K562 (cell line): ENCODE measurements at regions not wholly inside any gene's neighbourhood (a gene's known extent, or its start where the extent isn't known, plus 50 kb on each side); places are given as distances from the start of the nearest gene placed in this dataset.

Experiments used
- AFF4 ChIP-seq: sonication (generic); formaldehyde crosslinking; IDR thresholded peaks from 2 replicates; pipeline ENCODE4 v1.8.0; 2023; ENCODE audit warnings: mild to moderate bottlenecking, missing genetic modification reagents
- CEBPZ ChIP-seq: fragments of 150-350 bp; IDR thresholded peaks from 2 replicates; pipeline ENCODE4 v1.6.1; 2014; ENCODE audit warnings: low read depth, mild to moderate bottlenecking, low read length, borderline replicate concordance
- EP400 ChIP-seq: fragments of 450-650 bp; IDR thresholded peaks from 2 replicates; pipeline ENCODE4 v1.6.1; 2017; ENCODE audit warnings: antibody characterized with exemption, mild to moderate bottlenecking, moderate library complexity
- HNRNPK ChIP-seq: fragments of 200-400 bp; formaldehyde crosslinking; IDR thresholded peaks from one replicate; pipeline ENCODE4 v1.6.1; 2018; ENCODE audit warnings: mild to moderate bottlenecking, low read depth, low read length; ENCODE audit not compliant: poor library complexity, severe bottlenecking
- MGA ChIP-seq: fragments of 450-650 bp; IDR thresholded peaks from 2 replicates; pipeline ENCODE4 v1.6.1; 2016; ENCODE audit warnings: mild to moderate bottlenecking, moderate library complexity
- STAT5A ChIP-seq: IDR thresholded peaks from 2 replicates; pipeline ENCODE4 v1.6.1; 2012; ENCODE audit warnings: low read length, inconsistent platforms, borderline replicate concordance
- ZC3H8 ChIP-seq: fragments of 450-650 bp; IDR thresholded peaks from 2 replicates; pipeline ENCODE4 v1.6.1; 2017

GRCh38 chr14:55891692-55892091 lies 226.5 kb upstream of the PELI2 start (continued):
- no peak for TF ChIP-seq MGA
- TF ChIP-seq AFF4 (CRISPR knock-in tag): no peak
- TF ChIP-seq CEBPZ: no peak
- no peak for TF ChIP-seq ZC3H8
- TF ChIP-seq EP400: no peak
- TF ChIP-seq STAT5A: no peak
- no peak for TF ChIP-seq HNRNPK
